ENCODE measurements at regions not wholly inside any gene's neighbourhood (a gene's known extent, or its start where the extent isn't known, plus 50 kb on each side); places are given as distances from the start of the nearest gene placed in this dataset.

DNA sequence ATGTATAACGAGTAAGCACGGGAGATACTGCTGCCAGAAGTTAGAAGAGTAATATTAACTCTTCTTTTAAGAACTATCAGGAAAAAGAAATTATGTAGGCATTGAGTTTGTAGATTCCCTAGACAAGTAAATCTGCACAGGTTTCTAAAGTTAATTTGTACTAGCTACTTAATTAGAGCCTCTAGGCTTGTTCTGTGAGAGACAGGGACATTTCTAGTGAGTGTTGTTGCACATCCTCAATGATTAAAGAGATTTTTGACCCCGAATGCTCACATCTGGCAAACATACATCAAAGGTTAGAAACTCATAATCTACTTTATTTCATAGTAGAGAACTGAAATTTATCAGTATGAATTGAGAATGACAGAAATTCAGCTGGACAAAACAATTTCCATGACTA lies 669.0 kb upstream of the CDH7 start:
- TF ChIP-seq, protein P1, sequence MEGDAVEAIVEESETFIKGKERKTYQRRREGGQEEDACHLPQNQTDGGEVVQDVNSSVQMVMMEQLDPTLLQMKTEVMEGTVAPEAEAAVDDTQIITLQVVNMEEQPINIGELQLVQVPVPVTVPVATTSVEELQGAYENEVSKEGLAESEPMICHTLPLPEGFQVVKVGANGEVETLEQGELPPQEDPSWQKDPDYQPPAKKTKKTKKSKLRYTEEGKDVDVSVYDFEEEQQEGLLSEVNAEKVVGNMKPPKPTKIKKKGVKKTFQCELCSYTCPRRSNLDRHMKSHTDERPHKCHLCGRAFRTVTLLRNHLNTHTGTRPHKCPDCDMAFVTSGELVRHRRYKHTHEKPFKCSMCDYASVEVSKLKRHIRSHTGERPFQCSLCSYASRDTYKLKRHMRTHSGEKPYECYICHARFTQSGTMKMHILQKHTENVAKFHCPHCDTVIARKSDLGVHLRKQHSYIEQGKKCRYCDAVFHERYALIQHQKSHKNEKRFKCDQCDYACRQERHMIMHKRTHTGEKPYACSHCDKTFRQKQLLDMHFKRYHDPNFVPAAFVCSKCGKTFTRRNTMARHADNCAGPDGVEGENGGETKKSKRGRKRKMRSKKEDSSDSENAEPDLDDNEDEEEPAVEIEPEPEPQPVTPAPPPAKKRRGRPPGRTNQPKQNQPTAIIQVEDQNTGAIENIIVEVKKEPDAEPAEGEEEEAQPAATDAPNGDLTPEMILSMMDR (optimal IDR thresholded peaks at IDR 0.05 in 1 of 3, IDR thresholded peaks at IDR 0.05 in 1 of 3, conservative IDR thresholded peaks at IDR 0.05 in 1 of 3; ENCODE audit: extremely low read depth in 1 of 3, insufficient read depth in 2 of 3, low read length in 3 of 3): no peak
- TF ChIP-seq EZH2 (IDR thresholded peaks at IDR 0.05; ENCODE audit: low read length): no peak

All from keratinocyte (primary cell).